ENCODE measurements at regions not wholly inside any gene's neighbourhood (a gene's known extent, or its start where the extent isn't known, plus 50 kb on each side); places are given as distances from the start of the nearest gene placed in this dataset.

- in situ Hi-C loops (cut with MboI; ENCODE audit: low pct_ligation_motif_present in 1 of 4, low pct_unique_long_range_greater_than_20kb in 1 of 4, low sequenced_read_pairs in 3 of 4) (no loop called here), intact Hi-C loops (cut with DNase I; ENCODE audit: low total_unique reads) (no loop called here)
- H3K4me1 ChIP-seq, result no peaks in the 10 kb centered on the region
- TF ChIP-seq CTCF (IDR thresholded peaks at IDR 0.05) (no peak), EP300 (IDR thresholded peaks at IDR 0.05; ENCODE audit: low read depth) (no peak), POLR2A (IDR thresholded peaks at IDR 0.05) (no peak), POLR2AphosphoS5 (IDR thresholded peaks at IDR 0.05) (no peak)
- no peak overlapping the region for H3K4me3 ChIP-seq
- DNase-seq, result no peak
- WGBS, 2 donors (ENCODE audit: low coverage in 1 of 2), result 25 to 52% methylated on average over 1 to 2 of the region's 2 CpGs
- no peaks in the 10 kb centered on the region for H3K36me3 ChIP-seq
- H3K27me3 ChIP-seq, result no peaks in the 10 kb centered on the region
- no peak overlapping the region for H3K27ac ChIP-seq
- H3K9me3 ChIP-seq, result no peaks in the 10 kb centered on the region
Measured at GRCh38 chr20:52484438-52484837, 292.9 kb upstream of the ZFP64 start.

GRCh38 chr20:52483382-52483781 is 291.8 kb upstream of the ZFP64 start:
- 95 to 100% methylated on average over 1 of the region's 1 CpG for WGBS, 2 donors (ENCODE audit: low coverage in 1 of 2)
- no peaks in the 10 kb centered on the region for H3K9me3 ChIP-seq
- no peaks in the 10 kb centered on the region for H3K36me3 ChIP-seq
- H3K4me3 ChIP-seq, result no peak overlapping the region
- no peak for DNase-seq
- intact Hi-C loops (cut with DNase I; ENCODE audit: low total_unique reads) (no loop called here), in situ Hi-C loops (cut with MboI; ENCODE audit: low pct_ligation_motif_present in 1 of 4, low pct_unique_long_range_greater_than_20kb in 1 of 4, low sequenced_read_pairs in 3 of 4) (no loop called here)
- no peaks in the 10 kb centered on the region for H3K27me3 ChIP-seq
- TF ChIP-seq EP300 (IDR thresholded peaks at IDR 0.05; ENCODE audit: low read depth) (no peak), CTCF (IDR thresholded peaks at IDR 0.05) (no peak), POLR2A (IDR thresholded peaks at IDR 0.05) (no peak)
- H3K4me1 ChIP-seq, result no peaks in the 10 kb centered on the region
- H3K27ac ChIP-seq, result no peak overlapping the region

- Histone ChIP-seq H3K4me3 (no peak overlapping the region), H3K9me3 (no peaks in the 10 kb centered on the region), H3K4me1 (no peaks in the 10 kb centered on the region), H3K27ac (no peak overlapping the region), H3K27me3 (no peaks in the 10 kb centered on the region), H3K36me3 (no peaks in the 10 kb centered on the region)
- DNase-seq, result no peak
- WGBS, 2 donors (ENCODE audit: low coverage in 1 of 2), result 77 to 81% methylated on average over 5 of the region's 5 CpGs
- TF ChIP-seq POLR2AphosphoS5 (IDR thresholded peaks at IDR 0.05) (no peak), EP300 (IDR thresholded peaks at IDR 0.05; ENCODE audit: low read depth) (no peak), POLR2A (IDR thresholded peaks at IDR 0.05) (no peak), CTCF (IDR thresholded peaks at IDR 0.05) (no peak)
- intact Hi-C loops (cut with DNase I; ENCODE audit: low total_unique reads), result no loop called here
- in situ Hi-C loops (cut with MboI; ENCODE audit: low pct_ligation_motif_present in 1 of 4, low pct_unique_long_range_greater_than_20kb in 1 of 4, low sequenced_read_pairs in 3 of 4), result no loop called here
Measured at GRCh38 chr20:52482044-52482443, 290.5 kb upstream of the ZFP64 start.

- in situ Hi-C loops (cut with MboI; ENCODE audit: low pct_ligation_motif_present in 1 of 4, low pct_unique_long_range_greater_than_20kb in 1 of 4, low sequenced_read_pairs in 3 of 4) (no loop called here), intact Hi-C loops (cut with DNase I; ENCODE audit: low total_unique reads) (no loop called here)
- Histone ChIP-seq H3K36me3 (no peaks in the 10 kb centered on the region), H3K4me1 (no peaks in the 10 kb centered on the region), H3K27ac (no peak overlapping the region), H3K27me3 (no peaks in the 10 kb centered on the region), H3K4me3 (no peak overlapping the region), H3K9me3 (no peaks in the 10 kb centered on the region)
- TF ChIP-seq CTCF (IDR thresholded peaks at IDR 0.05) (no peak), EP300 (IDR thresholded peaks at IDR 0.05; ENCODE audit: low read depth) (no peak), POLR2AphosphoS5 (IDR thresholded peaks at IDR 0.05) (no peak), POLR2A (IDR thresholded peaks at IDR 0.05) (no peak)
- 42 to 51% methylated on average over 3 of the region's 3 CpGs for WGBS, 2 donors (ENCODE audit: low coverage in 1 of 2)
- no peak for DNase-seq
Measured at GRCh38 chr20:52481443-52481842, 289.9 kb upstream of the ZFP64 start.
